WTC11 (cell line): ENCODE measurements at regions not wholly inside any gene's neighbourhood (a gene's known extent, or its start where the extent isn't known, plus 50 kb on each side); places are given as distances from the start of the nearest gene placed in this dataset.
A peak's percentile ranks its signal among the peaks of the same experiment; 100 is the strongest.
"Not testable (repeated sequence)": the region's sequence is repeated elsewhere in the genome, so short reads cannot be mapped to it uniquely, and the experiment has no call there.

Source experiments
- ATAC-seq: fragments of 200-7000 bp; cut with Tn5 transposase; 2 replicates; pipeline ENCODE4 v1.10.0; 2021; ENCODE audit warnings: mild to moderate bottlenecking, moderate library complexity
- CTCF ChIA-PET: fragments of 300-600 bp; sonication (Branson Sonifier 250); formaldehyde crosslinking; loops from one replicate; lab custom pipeline; 2021; ENCODE audit warnings: antibody characterized with exemption; lab: Charles Lee
- POLR2A ChIA-PET: fragments of 350-600 bp; sonication (Branson Sonifier 250); formaldehyde crosslinking; loops from one replicate; lab custom pipeline; 2021; ENCODE audit warnings: antibody characterized with exemption; lab: Charles Lee
- DNase-seq: peaks from one replicate; pipeline ENCODE4 v3.0.0; 2021; ENCODE audit warnings: low spot score
- H3K27ac Mint-ChIP-seq: 2 replicates; pipeline ENCODE4 v1.8.0; 2021; ENCODE audit warnings: mixed read lengths
- H3K27me3 Mint-ChIP-seq: 2 replicates; pipeline ENCODE4 v1.8.0; 2021; ENCODE audit warnings: low read depth, mild to moderate bottlenecking, moderate library complexity, mixed read lengths
- H3K36me3 Mint-ChIP-seq: 2 replicates; pipeline ENCODE4 v1.8.0; 2021; ENCODE audit warnings: mixed read lengths
- H3K4me1 Mint-ChIP-seq: 2 replicates; pipeline ENCODE4 v1.8.0; 2022; ENCODE audit warnings: mixed read lengths
- H3K4me3 Mint-ChIP-seq: 2 replicates; pipeline ENCODE4 v1.8.0; 2021; ENCODE audit warnings: mild to moderate bottlenecking, moderate library complexity, mixed read lengths
- H3K9me3 Mint-ChIP-seq: 2 replicates; pipeline ENCODE4 v1.8.0; 2021; ENCODE audit warnings: mixed read lengths
- ATF3 ChIP-seq: sonication (generic); formaldehyde crosslinking; conservative IDR thresholded peaks from 2 replicates; pipeline ENCODE4 v1.8.1; 2022; ENCODE audit warnings: mild to moderate bottlenecking, missing genetic modification reagents
- CREB1 ChIP-seq: sonication (generic); formaldehyde crosslinking; IDR thresholded peaks from 2 replicates; pipeline ENCODE4 v1.8.0; 2023; ENCODE audit warnings: mild to moderate bottlenecking, missing genetic modification reagents
- CTCF ChIP-seq: fragments of 200-600 bp; IDR thresholded peaks from 2 replicates; pipeline ENCODE4 v1.8.0; 2022; ENCODE audit warnings: antibody characterized with exemption
- E2F4 ChIP-seq: sonication (generic); formaldehyde crosslinking; IDR thresholded peaks from 2 replicates; pipeline ENCODE4 v1.8.1; 2022; ENCODE audit warnings: low read depth, mild to moderate bottlenecking, moderate library complexity, missing genetic modification reagents, borderline replicate concordance
- ETV6 ChIP-seq: sonication (generic); formaldehyde crosslinking; IDR thresholded peaks from 2 replicates; pipeline ENCODE4 v1.8.1; 2022; ENCODE audit warnings: mild to moderate bottlenecking, missing genetic modification reagents
- FOXK1 ChIP-seq: sonication (generic); formaldehyde crosslinking; IDR thresholded peaks from 2 replicates; pipeline ENCODE4 v1.8.0; 2022; ENCODE audit warnings: mild to moderate bottlenecking, moderate library complexity, missing genetic modification reagents
- JAZF1 ChIP-seq: fragments of 250-450 bp; sonication (Bioruptor Pico); IDR thresholded peaks from 2 replicates; pipeline ENCODE4 v1.9.0; 2021; ENCODE audit warnings: moderate library complexity, mild to moderate bottlenecking, inconsistent platforms
- NFYB ChIP-seq: sonication (generic); formaldehyde crosslinking; conservative IDR thresholded peaks from 2 replicates; pipeline ENCODE4 v1.8.0; 2022; ENCODE audit warnings: low read depth, missing genetic modification reagents
- SMAD3 ChIP-seq: sonication (generic); formaldehyde crosslinking; IDR thresholded peaks from 2 replicates; pipeline ENCODE4 v1.8.0; 2022; ENCODE audit warnings: missing genetic modification reagents, mild to moderate bottlenecking, borderline replicate concordance
- SOX15 ChIP-seq: fragments of 250-450 bp; sonication (Bioruptor Pico); IDR thresholded peaks from 2 replicates; pipeline ENCODE4 v1.9.0; 2021; ENCODE audit warnings: mild to moderate bottlenecking
- TCF7 ChIP-seq: sonication (generic); formaldehyde crosslinking; IDR thresholded peaks from 2 replicates; pipeline ENCODE4 v1.8.0; 2022; ENCODE audit warnings: mild to moderate bottlenecking, low read depth, missing genetic modification reagents, moderate library complexity
- TEAD1 ChIP-seq: sonication (generic); formaldehyde crosslinking; IDR thresholded peaks from 2 replicates; pipeline ENCODE4 v1.8.0; 2022; ENCODE audit warnings: mild to moderate bottlenecking, missing genetic modification reagents
- ZNF396 ChIP-seq: fragments of 250-450 bp; sonication (Bioruptor Pico); IDR thresholded peaks from 2 replicates; pipeline ENCODE4 v1.8.0; 2021; ENCODE audit warnings: mild to moderate bottlenecking, moderate library complexity, borderline replicate concordance
- ZNF512 ChIP-seq: sonication (generic); formaldehyde crosslinking; IDR thresholded peaks from 2 replicates; pipeline ENCODE4 v1.8.1; 2022; ENCODE audit warnings: missing genetic modification reagents, borderline replicate concordance
- ZNF671 ChIP-seq: fragments of 250-450 bp; sonication (Bioruptor Pico); IDR thresholded peaks from 2 replicates; pipeline ENCODE4 v1.8.0; 2021; ENCODE audit warnings: mild to moderate bottlenecking
- ZSCAN18 ChIP-seq: fragments of 250-450 bp; sonication (Bioruptor Pico); IDR thresholded peaks from 2 replicates; pipeline ENCODE4 v2.1.2; 2022; ENCODE audit warnings: mild to moderate bottlenecking, moderate library complexity
- TF ChIP-seq, protein P1 (sequence below): sonication (generic); formaldehyde crosslinking; IDR thresholded peaks from 2 replicates; pipeline ENCODE4 v1.8.1; 2023; ENCODE audit warnings: mild to moderate bottlenecking, moderate library complexity, missing genetic modification reagents
- TF ChIP-seq, protein P2 (sequence below): sonication (generic); formaldehyde crosslinking; IDR thresholded peaks from 2 replicates; pipeline ENCODE4 v1.8.0; 2022; ENCODE audit warnings: mild to moderate bottlenecking, missing genetic modification reagents

GRCh38 chr4:55001538-55001937 lies 123.9 kb downstream of the KDR start:
- H3K4me3 Mint-ChIP-seq = no peak overlapping the region
- CTCF ChIA-PET = no interaction called here
- DNase-seq = no peak
- POLR2A ChIA-PET = no interaction called here
- no peaks in the 10 kb centered on the region for H3K27me3 Mint-ChIP-seq
- no peak overlapping the region for H3K27ac Mint-ChIP-seq
- H3K9me3 Mint-ChIP-seq = 0 out of 2 replicates have a peak, but pooled peaks cover 4% of the 10 kb centered on the region
- TF ChIP-seq E2F4 (CRISPR knock-in tag) = no peak
- TF ChIP-seq ZNF512 (CRISPR knock-in tag) = no peak
- TF ChIP-seq SMAD3 = no peak
- TF ChIP-seq, protein P1, sequence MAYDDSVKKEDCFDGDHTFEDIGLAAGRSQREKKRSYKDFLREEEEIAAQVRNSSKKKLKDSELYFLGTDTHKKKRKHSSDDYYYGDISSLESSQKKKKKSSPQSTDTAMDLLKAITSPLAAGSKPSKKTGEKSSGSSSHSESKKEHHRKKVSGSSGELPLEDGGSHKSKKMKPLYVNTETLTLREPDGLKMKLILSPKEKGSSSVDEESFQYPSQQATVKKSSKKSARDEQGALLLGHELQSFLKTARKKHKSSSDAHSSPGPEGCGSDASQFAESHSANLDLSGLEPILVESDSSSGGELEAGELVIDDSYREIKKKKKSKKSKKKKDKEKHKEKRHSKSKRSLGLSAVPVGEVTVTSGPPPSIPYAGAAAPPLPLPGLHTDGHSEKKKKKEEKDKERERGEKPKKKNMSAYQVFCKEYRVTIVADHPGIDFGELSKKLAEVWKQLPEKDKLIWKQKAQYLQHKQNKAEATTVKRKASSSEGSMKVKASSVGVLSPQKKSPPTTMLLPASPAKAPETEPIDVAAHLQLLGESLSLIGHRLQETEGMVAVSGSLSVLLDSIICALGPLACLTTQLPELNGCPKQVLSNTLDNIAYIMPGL (CRISPR knock-in tag) = no peak
- no peak for TF ChIP-seq TEAD1 (CRISPR knock-in tag)
- no peak for TF ChIP-seq CREB1 (CRISPR knock-in tag)
- no peak for TF ChIP-seq JAZF1 (CRISPR knock-in tag)
- TF ChIP-seq ZNF396 (CRISPR knock-in tag) = no peak
- TF ChIP-seq FOXK1 = no peak
- no peak for TF ChIP-seq TCF7 (CRISPR knock-in tag)
- TF ChIP-seq, protein P2, sequence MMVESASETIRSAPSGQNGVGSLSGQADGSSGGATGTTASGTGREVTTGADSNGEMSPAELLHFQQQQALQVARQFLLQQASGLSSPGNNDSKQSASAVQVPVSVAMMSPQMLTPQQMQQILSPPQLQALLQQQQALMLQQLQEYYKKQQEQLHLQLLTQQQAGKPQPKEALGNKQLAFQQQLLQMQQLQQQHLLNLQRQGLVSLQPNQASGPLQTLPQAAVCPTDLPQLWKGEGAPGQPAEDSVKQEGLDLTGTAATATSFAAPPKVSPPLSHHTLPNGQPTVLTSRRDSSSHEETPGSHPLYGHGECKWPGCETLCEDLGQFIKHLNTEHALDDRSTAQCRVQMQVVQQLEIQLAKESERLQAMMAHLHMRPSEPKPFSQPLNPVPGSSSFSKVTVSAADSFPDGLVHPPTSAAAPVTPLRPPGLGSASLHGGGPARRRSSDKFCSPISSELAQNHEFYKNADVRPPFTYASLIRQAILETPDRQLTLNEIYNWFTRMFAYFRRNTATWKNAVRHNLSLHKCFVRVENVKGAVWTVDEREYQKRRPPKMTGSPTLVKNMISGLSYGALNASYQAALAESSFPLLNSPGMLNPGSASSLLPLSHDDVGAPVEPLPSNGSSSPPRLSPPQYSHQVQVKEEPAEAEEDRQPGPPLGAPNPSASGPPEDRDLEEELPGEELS (CRISPR knock-in tag) = no peak
- TF ChIP-seq ZSCAN18 = no peak
- no peak for TF ChIP-seq ATF3 (CRISPR knock-in tag)
- peaks cover 10% of the 10 kb centered on the region for H3K4me1 Mint-ChIP-seq
- H3K36me3 Mint-ChIP-seq = no peaks in the 10 kb centered on the region
- no peak for ATAC-seq

DNA sequence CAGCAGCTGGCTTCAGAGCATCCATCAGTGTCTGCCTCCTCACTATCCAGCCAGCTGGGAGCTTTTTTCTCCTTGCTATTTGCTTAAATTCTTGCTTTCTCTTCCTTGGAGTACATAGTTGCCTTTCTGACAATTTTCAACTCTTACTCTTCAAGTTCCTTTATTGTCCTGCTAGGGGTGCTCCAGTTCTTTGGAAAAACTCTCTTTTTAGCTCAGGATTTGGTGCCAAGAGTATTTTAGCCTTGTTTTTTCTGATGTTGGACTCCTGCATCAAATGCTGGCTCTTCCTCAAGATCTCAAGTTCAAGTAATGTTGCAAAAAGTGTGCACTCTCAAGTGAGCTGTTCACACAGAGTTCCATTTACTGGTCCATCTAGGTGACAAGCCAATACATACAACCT lies 126.4 kb downstream of the KDR start:
- H3K9me3 Mint-ChIP-seq = peaks cover 17% of the 10 kb centered on the region; the same call in 1 of the 2 replicates
- TF ChIP-seq E2F4 (CRISPR knock-in tag) (no peak), ZNF671 (CRISPR knock-in tag) (no peak), ETV6 (no peak), SOX15 (no peak), CTCF (0 out of 2 replicates have a peak, but pooled peaks have one; percentile 13), NFYB (no peak)
- TF ChIP-seq, protein P1 (CRISPR knock-in tag) = no peak
- TF ChIP-seq, all 79 proteins: peak for 1
- H3K27ac Mint-ChIP-seq = no peak overlapping the region
- H3K4me1 Mint-ChIP-seq = peaks cover 2% of the 10 kb centered on the region
- H3K27me3 Mint-ChIP-seq = no peaks in the 10 kb centered on the region
- CTCF ChIA-PET = interaction anchor here (0.6 to 1.8 kb wide), 15 partner anchors 10 to 433 kb away, joined by 3 to 6 read pairs (median 3); partner anchors contain the start of gene SRD5A3
- H3K4me3 Mint-ChIP-seq = no peak overlapping the region
- ATAC-seq (peak; percentile 48; the same call in 1 of the 2 replicates), DNase-seq (no peak)
- POLR2A ChIA-PET = no interaction called here
- no peaks in the 10 kb centered on the region for H3K36me3 Mint-ChIP-seq

DNA sequence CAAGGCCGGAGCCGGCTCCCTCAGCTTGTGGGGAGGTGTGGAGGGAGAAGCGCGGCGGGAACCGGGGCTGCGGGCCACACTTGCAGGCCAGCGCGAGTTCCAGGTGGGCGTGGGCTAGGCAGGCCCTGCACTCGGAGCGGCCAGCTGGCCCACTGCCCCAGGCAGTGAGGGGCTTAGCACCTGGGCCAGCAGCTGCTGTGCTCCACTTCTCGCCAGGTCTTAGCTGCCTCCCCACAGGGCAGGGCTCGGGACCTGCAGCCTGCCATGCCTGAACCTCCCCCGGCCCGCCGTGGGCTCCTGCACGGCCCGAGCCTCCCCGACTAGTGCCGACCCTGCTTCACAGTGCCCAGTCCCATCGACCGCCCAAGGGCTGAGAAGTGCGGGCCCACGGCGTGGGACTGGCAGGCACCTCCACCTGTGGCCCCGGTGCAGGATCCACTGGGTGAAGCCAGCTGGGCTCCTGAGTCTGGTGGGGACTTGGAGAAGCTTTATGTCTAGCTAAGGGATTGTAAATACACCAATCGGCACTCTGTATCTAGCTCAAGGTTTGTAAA lies 131.8 kb downstream of the KDR start:
- H3K27me3 Mint-ChIP-seq, ATAC-seq, H3K4me1 Mint-ChIP-seq, DNase-seq, H3K27ac Mint-ChIP-seq, POLR2A ChIA-PET, H3K4me3 Mint-ChIP-seq: not testable (repeated sequence)
- Mint-ChIP-seq H3K9me3 (peaks cover 38% of the 10 kb centered on the region), H3K36me3 (peaks cover 14% of the 10 kb centered on the region)
- CTCF ChIA-PET = interaction anchor here (1.5 to 1.8 kb wide), 3 partner anchors 15 to 425 kb away, joined by 3 to 5 read pairs (median 5); no protein-coding TSS in a partner anchor
